Esophagus squamous epithelium (tissue), 5 donors: ENCODE measurements at regions not wholly inside any gene's neighbourhood (a gene's known extent, or its start where the extent isn't known, plus 50 kb on each side); places are given as distances from the start of the nearest gene placed in this dataset.
"Not testable (repeated sequence)": the region's sequence is repeated elsewhere in the genome, so short reads cannot be mapped to it uniquely, and the experiment has no call there.

Source experiments
- DNase-seq: peaks from one replicate; lab custom pipeline; 2025; lab: John Stamatoyannopoulos, UW
- H3K27ac ChIP-seq, 4 donors: fragments of 200-600 bp; sonication (generic); one replicate each; pipeline ENCODE4 v1.5.1; 2016 to 2019; ENCODE audit warnings: mild to moderate bottlenecking in 1 of 4
- H3K27me3 ChIP-seq, 4 donors: fragments of 200-600 bp; sonication (generic); 1 replicate in 3 of 4; 2 replicates in 1 of 4; pipeline versions ENCODE4 v1.5.1 to v1.6.0; 2017 to 2021; ENCODE audit warnings: antibody characterized with exemption in 1 of 4
- H3K36me3 ChIP-seq, 3 donors: fragments of 200-600 bp; sonication (generic); one replicate each; pipeline ENCODE4 v1.5.1; 2016 to 2019
- H3K4me1 ChIP-seq, 3 donors: fragments of 200-600 bp; sonication (generic); one replicate each; pipeline ENCODE4 v1.5.1; 2017 to 2019
- H3K4me3 ChIP-seq, 4 donors: fragments of 200-600 bp; sonication (generic); 1 replicate in 3 of 4; 2 replicates in 1 of 4; pipeline ENCODE4 v1.5.1; 2016 to 2019; ENCODE audit warnings: mild to moderate bottlenecking in 2 of 4, moderate library complexity in 1 of 4
- H3K9me3 ChIP-seq, 3 donors: fragments of 200-600 bp; sonication (generic); one replicate each; pipeline ENCODE4 v1.5.1; 2016 to 2019
- CTCF ChIP-seq, 6 experiments: fragments of 450-650 bp in 4 of 6; fragments of 200-600 bp in 2 of 6; sonication (generic) in 2 of 6; IDR thresholded peaks; one replicate each; pipeline ENCODE4 v1.5.1; 2016 to 2019; ENCODE audit warnings: antibody characterized with exemption in 6 of 6, mild to moderate bottlenecking in 4 of 6, moderate library complexity in 4 of 6
- POLR2A ChIP-seq, 4 donors: fragments of 450-650 bp; IDR thresholded peaks; one replicate each; pipeline ENCODE4 v1.6.1; 2017; ENCODE audit warnings: antibody characterized with exemption in 4 of 4, mild to moderate bottlenecking in 4 of 4, moderate library complexity in 3 of 4
- WGBS, 2 donors: methylation state at CpG; one replicate each; pipeline ENCODE4 v1.1.5; 2018; 5-methylcytosine and 5-hydroxymethylcytosine counted together
- intact Hi-C: fragments of 100-400 bp; cut with DNase I; formaldehyde crosslinking; loops from one replicate; pipeline ENCODE4 v1.15.0; 2022
- donor health status: DM: yes; HTN: yes; CAD: no.

DNA sequence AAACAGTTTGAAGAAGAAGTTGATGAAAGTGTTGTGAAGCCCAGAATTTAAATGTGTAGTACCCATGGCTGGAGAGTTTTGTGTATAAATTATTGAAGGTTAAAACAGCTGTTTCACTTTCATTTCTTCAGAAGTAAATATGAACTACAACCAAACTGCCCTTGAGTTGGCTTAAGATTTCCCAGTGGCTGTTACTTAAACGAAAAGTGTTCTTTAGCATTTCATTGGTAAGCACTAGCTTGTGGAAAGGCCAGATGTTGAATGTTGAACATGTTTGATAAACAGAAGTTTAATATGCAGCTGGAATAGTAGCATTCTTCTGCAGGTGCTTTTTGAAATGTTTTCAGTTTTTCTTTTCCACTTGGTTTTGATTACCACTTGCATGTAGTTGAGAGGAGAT lies 83.2 kb upstream of the TNRC6B start:
- WGBS, 2 donors: 6 to 9% methylated on average over 1 of the region's 1 CpG
- TF ChIP-seq CTCF (IDR thresholded peaks at IDR 0.05) (no peak), POLR2A (IDR thresholded peaks at IDR 0.05) (no peak)
- peaks cover 0 to 18% (median 0%) of the 10 kb centered on the region in 3 donors for H3K4me1 ChIP-seq
- intact Hi-C loops: no loop called here
- H3K9me3 ChIP-seq: no peaks in the 10 kb centered on the region
- no peak overlapping the region for H3K4me3 ChIP-seq
- no peaks in the 10 kb centered on the region for H3K36me3 ChIP-seq
- no peaks in the 10 kb centered on the region for H3K27me3 ChIP-seq
- no peak overlapping the region for H3K27ac ChIP-seq
- no peak for DNase-seq

DNA sequence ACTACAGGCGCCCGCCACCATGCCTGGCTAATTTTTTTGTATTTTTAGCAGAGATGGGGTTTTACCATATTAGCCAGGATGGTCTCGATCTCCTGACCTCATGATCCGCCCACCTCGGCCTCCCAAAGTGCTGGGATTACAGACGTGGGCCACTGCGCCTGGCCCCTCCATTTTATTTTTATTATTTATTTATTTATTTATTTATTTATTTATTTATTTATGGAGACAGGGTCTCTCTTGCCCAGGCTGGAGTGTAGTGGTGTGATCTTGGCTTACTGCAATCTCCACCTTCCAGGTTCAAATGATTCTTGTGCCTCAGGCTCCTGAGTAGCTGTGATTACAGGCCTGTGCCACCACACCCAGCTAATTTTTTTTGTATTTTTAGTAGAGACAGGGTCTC lies 77.8 kb upstream of the TNRC6B start:
- H3K27ac ChIP-seq, H3K9me3 ChIP-seq, DNase-seq, H3K27me3 ChIP-seq, H3K36me3 ChIP-seq, intact Hi-C loops, H3K4me3 ChIP-seq: not testable (repeated sequence)
- H3K4me1 ChIP-seq: peaks cover 0 to 21% (median 5%) of the 10 kb centered on the region in 3 donors
- WGBS, 2 donors: 97% methylated on average over 7 of the region's 7 CpGs

- Histone ChIP-seq H3K36me3 (no peaks in the 10 kb centered on the region), H3K4me1 (peaks cover 5 to 41% (median 20%) of the 10 kb centered on the region in 3 donors), H3K27ac (no peak overlapping the region), H3K9me3 (no peaks in the 10 kb centered on the region), H3K27me3 (no peaks in the 10 kb centered on the region), H3K4me3 (no peak overlapping the region)
- no peak for DNase-seq
- no peak for TF ChIP-seq CTCF (IDR thresholded peaks at IDR 0.05)
- no peak for TF ChIP-seq POLR2A (IDR thresholded peaks at IDR 0.05)
- 83 to 92% methylated on average over 3 of the region's 3 CpGs for WGBS, 2 donors
- intact Hi-C loops: no loop called here
Measured at GRCh38 chr22:40105755-40106154, 72.0 kb upstream of the TNRC6B start.

- WGBS, 2 donors: 0% methylated on average over 1 of the region's 1 CpG
- intact Hi-C loops: no loop called here
- Histone ChIP-seq H3K4me3 (peak overlapping the region in 3 of 4 donors; percentile 25 to 49 (median 27)), H3K4me1 (peaks cover 5 to 31% (median 14%) of the 10 kb centered on the region in 3 donors), H3K9me3 (no peaks in the 10 kb centered on the region), H3K27me3 (no peaks in the 10 kb centered on the region), H3K27ac (peak overlapping the region in 2 of 4 donors; percentile 25 to 55), H3K36me3 (no peaks in the 10 kb centered on the region)
- DNase-seq: no peak
- TF ChIP-seq POLR2A (IDR thresholded peaks at IDR 0.05): no peak
- TF ChIP-seq CTCF (IDR thresholded peaks at IDR 0.05): no peak
Measured at GRCh38 chr22:40107244-40107643, 70.5 kb upstream of the TNRC6B start.

GRCh38 chr22:40107851-40108378 lies 69.8 kb upstream of the TNRC6B start:
- H3K9me3 ChIP-seq: no peaks in the 10 kb centered on the region
- DNase-seq: no peak
- 12 to 14% methylated on average over 3 to 6 of the region's 6 CpGs for WGBS, 2 donors

More at GRCh38 chr22:40107851-40108378, 69.8 kb upstream of the TNRC6B start:
- Histone ChIP-seq H3K36me3 (no peaks in the 10 kb centered on the region), H3K27ac (peak overlapping the region in 3 of 4 donors; percentile 25 to 62 (median 55)), H3K4me1 (peaks cover 5 to 31% (median 14%) of the 10 kb centered on the region in 3 donors), H3K4me3 (peak overlapping the region in 3 of 4 donors; percentile 25 to 49 (median 27)), H3K27me3 (no peaks in the 10 kb centered on the region)
- TF ChIP-seq POLR2A (IDR thresholded peaks at IDR 0.05): no peak
- no peak for TF ChIP-seq CTCF (IDR thresholded peaks at IDR 0.05)
- intact Hi-C loops: no loop called here
